DND-41 (cell line): ENCODE measurements at regions not wholly inside any gene's neighbourhood (a gene's known extent, or its start where the extent isn't known, plus 50 kb on each side); places are given as distances from the start of the nearest gene placed in this dataset.

Source experiments
- ATAC-seq: fragments of 200-7000 bp; cut with Tn5 transposase; 3 replicates; pipeline ENCODE4 v1.9.1; 2021; ENCODE audit warnings: low read depth; ENCODE audit not compliant: insufficient read depth
- DNase-seq: peaks from one replicate; pipeline ENCODE4 v3.0.0-alpha.2; 2020
- H2AFZ ChIP-seq: 2 replicates; pipeline ENCODE4 v1.6.0; 2012; ENCODE audit warnings: low read depth, low read length
- H3K27ac ChIP-seq: 2 replicates; pipeline ENCODE4 v1.5.1; 2012; ENCODE audit warnings: low read length, inconsistent platforms
- H3K27me3 ChIP-seq: fragments of 200-600 bp; sonication (generic); 2 replicates; pipeline ENCODE4 v1.6.0; 2012; ENCODE audit warnings: low read length, mild to moderate bottlenecking, inconsistent platforms; ENCODE audit not compliant: insufficient read depth, poor library complexity
- H3K36me3 ChIP-seq: 2 replicates; pipeline ENCODE4 v1.5.1; 2012; ENCODE audit warnings: low read length, inconsistent platforms; ENCODE audit not compliant: insufficient read depth
- H3K4me1 ChIP-seq: 2 replicates; pipeline ENCODE4 v1.5.1; 2012; ENCODE audit warnings: mild to moderate bottlenecking, low read length; ENCODE audit not compliant: insufficient read depth
- H3K4me2 ChIP-seq: 2 replicates; pipeline ENCODE4 v1.6.0; 2012; ENCODE audit warnings: mild to moderate bottlenecking, moderate library complexity, low read length, inconsistent platforms; ENCODE audit not compliant: insufficient read depth
- H3K4me3 ChIP-seq, 2 experiments: fragments of 200-600 bp in 1 of 2; shearing (Covaris generic) in 1 of 2; 2 replicates each; pipeline ENCODE4 v1.5.1; 2012 to 2016; ENCODE audit warnings: inconsistent platforms in 2 of 2, low read length in 2 of 2, mild to moderate bottlenecking in 2 of 2, low read depth in 1 of 2, moderate library complexity in 1 of 2
- H3K79me2 ChIP-seq: 2 replicates; pipeline ENCODE4 v1.6.0; 2012; ENCODE audit warnings: low read length, inconsistent platforms; ENCODE audit not compliant: insufficient read depth
- H3K9ac ChIP-seq: 2 replicates; pipeline ENCODE4 v1.6.0; 2012; ENCODE audit warnings: low read depth, mild to moderate bottlenecking, inconsistent platforms, low read length, moderate library complexity
- H3K9me3 ChIP-seq: 2 replicates; pipeline ENCODE4 v1.5.1; 2012; ENCODE audit warnings: low read length, moderate library complexity, mild to moderate bottlenecking, inconsistent platforms; ENCODE audit not compliant: insufficient read depth, severe bottlenecking
- H4K20me1 ChIP-seq: 2 replicates; pipeline ENCODE4 v1.6.0; 2012; ENCODE audit warnings: low read length; ENCODE audit not compliant: insufficient read depth
- CTCF ChIP-seq: IDR thresholded peaks from 2 replicates; pipeline ENCODE4 v1.5.1; 2012; ENCODE audit warnings: borderline replicate concordance, low read length, moderate library complexity, mild to moderate bottlenecking; ENCODE audit not compliant: poor library complexity, severe bottlenecking; ENCODE audit errors: extremely low read depth
- EZH2 ChIP-seq: IDR thresholded peaks from 3 replicates; pipeline ENCODE4 v1.6.1; 2012; ENCODE audit warnings: borderline replicate concordance, low read depth, mild to moderate bottlenecking, moderate library complexity, low read length, inconsistent platforms; ENCODE audit not compliant: severe bottlenecking

- Histone ChIP-seq H3K27me3 (no peaks in the 10 kb centered on the region), H3K27ac (0 out of 2 replicates have a peak overlapping the region, but pooled peaks have one; percentile 1), H3K4me2 (no peak overlapping the region), H2AFZ (no peak overlapping the region), H4K20me1 (no peaks in the 10 kb centered on the region), H3K4me3 (no peak overlapping the region), H3K4me1 (peaks cover 50% of the 10 kb centered on the region), H3K9me3 (no peaks in the 10 kb centered on the region), H3K36me3 (no peaks in the 10 kb centered on the region), H3K9ac (no peak overlapping the region), H3K79me2 (no peaks in the 10 kb centered on the region)
- DNase-seq: peak; percentile 75
- peak; percentile 65 for ATAC-seq
- TF ChIP-seq EZH2: no peak
- no peak for TF ChIP-seq CTCF
Measured at GRCh38 chr15:38688761-38689160, 124.1 kb upstream of the RASGRP1 start.

- Histone ChIP-seq H3K4me1 (peaks cover 47% of the 10 kb centered on the region), H3K36me3 (no peaks in the 10 kb centered on the region), H3K4me3 (no peak overlapping the region), H3K4me2 (no peak overlapping the region), H2AFZ (no peak overlapping the region), H4K20me1 (no peaks in the 10 kb centered on the region), H3K27me3 (no peaks in the 10 kb centered on the region), H3K9me3 (no peaks in the 10 kb centered on the region), H3K27ac (no peak overlapping the region), H3K79me2 (no peaks in the 10 kb centered on the region), H3K9ac (no peak overlapping the region)
- DNase-seq (no peak), ATAC-seq (no peak)
- no peak for TF ChIP-seq EZH2
- no peak for TF ChIP-seq CTCF
Measured at GRCh38 chr15:38689522-38689921, 124.9 kb upstream of the RASGRP1 start.

- Histone ChIP-seq H3K27ac (no peak overlapping the region), H3K4me1 (peaks cover 43% of the 10 kb centered on the region), H3K4me2 (no peak overlapping the region), H3K79me2 (no peaks in the 10 kb centered on the region), H3K27me3 (no peaks in the 10 kb centered on the region), H3K9ac (no peak overlapping the region), H2AFZ (no peak overlapping the region), H3K4me3 (no peak overlapping the region), H4K20me1 (no peaks in the 10 kb centered on the region), H3K36me3 (no peaks in the 10 kb centered on the region), H3K9me3 (no peaks in the 10 kb centered on the region)
- TF ChIP-seq CTCF: no peak
- TF ChIP-seq EZH2: no peak
- DNase-seq (no peak), ATAC-seq (no peak)
Measured at GRCh38 chr15:38690216-38690615, 125.6 kb upstream of the RASGRP1 start.

GRCh38 chr15:38690719-38691332 lies 126.2 kb upstream of the RASGRP1 start:
- Histone ChIP-seq H3K36me3 (no peaks in the 10 kb centered on the region), H3K9ac (no peak overlapping the region), H3K27me3 (no peaks in the 10 kb centered on the region), H3K9me3 (no peaks in the 10 kb centered on the region), H3K4me1 (peaks cover 41% of the 10 kb centered on the region), H3K27ac (no peak overlapping the region), H3K79me2 (no peaks in the 10 kb centered on the region), H3K4me2 (no peak overlapping the region), H4K20me1 (no peaks in the 10 kb centered on the region), H2AFZ (no peak overlapping the region), H3K4me3 (no peak overlapping the region)
- ATAC-seq: peak; percentile 45
- TF ChIP-seq EZH2 (no peak), CTCF (peak; percentile 87)
- DNase-seq: peak; percentile 77
